Dermis blood vessel endothelial cell (primary cell): ENCODE measurements at regions not wholly inside any gene's neighbourhood (a gene's known extent, or its start where the extent isn't known, plus 50 kb on each side); places are given as distances from the start of the nearest gene placed in this dataset.
"Not testable (repeated sequence)": the region's sequence is repeated elsewhere in the genome, so short reads cannot be mapped to it uniquely, and the experiment has no call there.

ENCODE experiments used
- DNase-seq: peaks from one replicate; pipeline ENCODE4 v3.0.0; 2010

DNA sequence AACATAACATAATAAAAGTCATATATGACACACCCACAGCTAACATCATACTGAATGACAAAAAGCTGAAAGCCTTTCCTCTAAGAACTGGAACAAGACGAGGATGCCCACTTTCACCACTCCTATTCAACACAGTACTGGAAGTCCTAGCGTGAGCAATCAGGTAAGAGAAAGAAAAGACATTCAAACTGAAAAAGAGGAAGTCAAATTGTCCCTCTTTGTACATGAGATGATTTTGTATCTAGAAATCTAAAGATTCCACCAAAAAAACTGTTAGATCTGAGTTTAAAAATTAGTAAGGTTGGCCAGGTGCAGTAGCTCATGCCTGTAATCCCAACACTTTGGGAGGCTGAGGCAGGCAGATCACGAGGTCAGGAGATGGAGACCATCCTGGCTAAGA, 70.1 kb upstream of the PROKR2 start:
- DNase-seq: not testable (repeated sequence)

DNA sequence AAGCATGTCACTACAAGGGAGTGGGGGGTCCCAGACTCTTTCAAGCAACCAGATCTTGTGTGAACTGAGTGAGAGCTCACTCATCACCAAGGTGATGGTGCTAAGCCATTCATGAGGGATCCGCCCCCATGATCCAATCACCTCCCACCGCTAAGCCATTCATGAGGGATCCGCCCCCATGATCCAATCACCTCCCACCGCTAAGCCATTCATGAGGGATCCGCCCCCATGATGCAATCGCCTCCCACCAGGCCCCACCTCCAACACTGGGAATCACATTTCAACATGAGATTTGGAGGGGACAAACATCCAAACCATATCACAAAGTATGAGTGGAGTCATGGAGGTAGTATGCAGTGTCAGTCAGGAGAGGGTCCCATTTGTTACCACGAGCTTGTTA, 64.8 kb upstream of the PROKR2 start:
- DNase-seq: not testable (repeated sequence)

DNA sequence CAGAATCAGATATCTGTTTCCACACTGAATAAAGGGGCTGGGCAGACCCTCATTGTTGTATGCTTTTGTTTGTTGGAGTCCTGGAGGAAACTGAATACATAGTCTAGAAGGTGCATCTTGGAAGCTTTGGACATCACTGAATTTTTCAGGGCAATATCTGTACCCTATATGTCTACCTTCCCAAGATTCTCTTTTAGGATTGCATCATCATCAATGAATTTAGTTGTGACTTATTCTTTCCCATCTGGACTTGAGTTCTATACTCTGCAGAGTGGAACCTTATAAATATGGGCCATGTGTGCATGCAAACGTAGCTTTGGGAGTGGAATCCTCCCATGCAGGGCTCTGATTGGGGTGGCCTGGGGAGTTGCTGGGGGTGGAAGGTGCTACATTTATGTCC, 60.7 kb upstream of the PROKR2 start:
- no peak for DNase-seq

DNA sequence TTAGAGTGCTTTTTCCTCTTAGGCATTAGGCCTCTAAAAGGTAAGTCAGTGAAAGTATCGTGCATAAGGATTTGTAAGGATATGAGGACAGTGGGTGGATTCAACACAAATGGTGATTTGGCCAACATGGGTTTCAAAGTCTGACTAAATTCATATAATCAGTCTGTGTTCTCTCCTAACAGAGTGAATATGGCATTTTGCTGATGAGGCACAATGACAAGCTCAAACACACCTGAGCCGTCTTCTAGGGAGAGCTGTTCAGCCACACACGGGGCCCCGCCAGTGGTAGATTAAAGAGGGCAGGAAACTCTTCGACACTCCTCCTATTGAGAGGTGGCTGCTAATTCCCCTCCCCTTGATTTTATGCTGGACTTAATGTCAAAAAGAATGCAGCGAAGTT, 59.5 kb upstream of the PROKR2 start:
- no peak for DNase-seq

DNA sequence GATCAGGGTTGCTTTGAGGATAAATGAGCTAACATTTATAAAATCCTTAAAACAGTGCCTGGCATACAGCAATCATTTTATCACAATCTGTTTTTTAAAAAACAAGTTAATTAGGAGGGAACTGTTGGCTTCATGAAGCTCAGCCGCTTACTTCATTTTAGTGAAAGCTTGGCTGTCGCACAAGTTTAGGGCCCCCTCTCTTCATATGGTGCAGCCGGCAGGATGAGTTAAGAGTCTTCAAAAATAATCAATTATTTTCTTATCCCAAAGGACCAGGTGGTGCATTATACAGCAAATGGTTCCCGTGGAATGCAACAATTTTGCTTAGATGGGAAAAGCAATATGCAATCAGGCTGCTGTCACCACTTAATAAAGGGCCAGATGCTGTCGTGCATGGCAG, 57.4 kb upstream of the PROKR2 start:
- no peak for DNase-seq

DNA sequence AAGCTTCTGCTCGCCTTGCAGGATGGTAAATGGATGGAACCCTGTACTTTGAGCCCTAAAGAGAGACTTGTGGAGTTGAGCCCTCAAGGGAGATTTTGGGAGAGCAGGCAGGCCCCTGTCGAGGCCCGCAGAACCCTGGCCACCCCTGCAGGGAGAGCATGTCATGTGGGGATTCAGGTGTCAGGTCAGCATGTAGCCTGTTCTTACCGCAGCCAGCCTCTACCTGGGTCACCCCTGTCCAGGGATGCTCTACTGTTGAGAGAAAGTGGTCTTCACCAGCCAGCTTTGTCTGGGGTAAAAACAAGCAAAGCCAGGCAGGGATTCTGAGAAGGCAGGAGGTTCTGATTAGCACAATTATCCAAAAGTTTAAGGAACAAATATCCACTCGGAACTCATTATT, 55.6 kb upstream of the PROKR2 start:
- no peak for DNase-seq

DNA sequence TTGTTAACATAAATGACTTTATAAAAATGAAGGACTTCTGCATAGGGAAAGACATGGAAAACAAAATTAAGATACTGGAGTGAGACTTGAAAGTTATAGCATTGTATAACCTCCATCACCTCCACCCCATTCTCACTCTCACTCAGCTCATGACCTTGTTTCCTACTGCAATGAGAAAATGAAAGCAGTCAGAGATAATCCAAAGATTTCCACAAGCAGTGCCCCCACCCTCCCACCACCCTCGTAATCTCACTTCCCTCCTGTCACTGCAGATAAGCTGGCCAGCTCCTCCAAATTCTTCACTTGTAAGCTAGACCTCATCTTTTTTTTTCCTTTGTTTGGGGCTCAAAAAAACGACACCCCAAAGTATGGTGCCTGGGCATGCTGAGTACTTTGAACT, 52.9 kb upstream of the PROKR2 start:
- DNase-seq: no peak
